ENCODE measurements at regions not wholly inside any gene's neighbourhood (a gene's known extent, or its start where the extent isn't known, plus 50 kb on each side); places are given as distances from the start of the nearest gene placed in this dataset.

GRCh38 chr6:118400582-118400981 is 147.5 kb upstream of the PLN start:
- TF ChIP-seq GATA2 (IDR thresholded peaks at IDR 0.05; ENCODE audit: low read depth, low read length), result no peak
- no peak for TF ChIP-seq GATA3 (IDR thresholded peaks at IDR 0.05; ENCODE audit: low read depth, low read length)

All from SH-SY5Y (cell line).